HCT116 (cell line): ENCODE measurements at regions not wholly inside any gene's neighbourhood (a gene's known extent, or its start where the extent isn't known, plus 50 kb on each side); places are given as distances from the start of the nearest gene placed in this dataset.

ENCODE experiments used
- ATAC-seq: fragments of 200-7000 bp; cut with Tn5 transposase; 2 replicates; pipeline ENCODE4 v1.9.1; 2020; ENCODE audit warnings: mild to moderate bottlenecking, moderate library complexity
- BruUV-seq: library from RNA; stranded (reverse); fragments of 400-500 nt; replicated peaks from 2 replicates; lab custom pipeline; 2021; lab: Mats Ljungman, UMichigan
- CTCF ChIA-PET: fragments of 300-600 bp; sonication (Branson Sonifier 250); formaldehyde crosslinking; loops from one replicate; lab custom pipeline; 2021; ENCODE audit warnings: antibody characterized with exemption; lab: Charles Lee
- POLR2A ChIA-PET: fragments of 300-600, 350-600 bp; sonication (Branson Sonifier 250); formaldehyde crosslinking; loops from one replicate; lab custom pipeline; 2021; ENCODE audit warnings: antibody characterized with exemption; lab: Charles Lee
- RAD21 ChIA-PET, 2 experiments: fragments of 300-600 bp; sonication (Branson Sonifier 250); formaldehyde crosslinking; loops; one replicate each; lab custom pipeline; 2023; ENCODE audit warnings: low total read pairs in 2 of 2; ENCODE audit not compliant: uncharacterized antibody in 2 of 2, unreplicated experiment in 2 of 2, low non-redundant PET in 1 of 2; lab: Charles Lee
- DNase-seq: peaks from one replicate; pipeline ENCODE4 v3.0.0-alpha.2; 2010; ENCODE audit warnings: low read depth, low spot score
- H2AFZ ChIP-seq: fragments of 200-600 bp; shearing (Covaris generic), sonication (generic); 2 replicates; pipeline ENCODE4 v1.6.1; 2017; ENCODE audit warnings: low read depth, mixed run types, mixed read lengths, antibody characterized with exemption, low read length; ENCODE audit not compliant: poor library complexity, severe bottlenecking
- H3K27ac ChIP-seq: 2 replicates; pipeline ENCODE4 v1.5.1; 2012; ENCODE audit warnings: low read depth, low read length
- H3K27me3 ChIP-seq: fragments of 200-600 bp; sonication (generic); 2 replicates; pipeline ENCODE4 v1.6.1; 2016; ENCODE audit warnings: mixed run types, low read length, mixed read lengths; ENCODE audit not compliant: insufficient read depth
- H3K36me3 ChIP-seq, 2 experiments: fragments of 200-500 bp in 1 of 2; fragments of 200-600 bp in 1 of 2; sonication (Bioruptor generic) in 1 of 2; sonication (generic) in 1 of 2; 2 replicates each; pipeline versions ENCODE4 v1.5.1 to v1.6.1; 2014 to 2016; ENCODE audit warnings: low read length in 2 of 2, inconsistent platforms in 1 of 2, mixed read lengths in 1 of 2, mixed run types in 1 of 2; ENCODE audit not compliant: insufficient read depth in 2 of 2, control insufficient read depth in 1 of 2
- H3K4me1 ChIP-seq, 2 experiments: fragments of 200-600 bp in 1 of 2; sonication (generic) in 1 of 2; 2 replicates each; pipeline versions ENCODE4 v1.5.1 to v1.6.1; 2012 to 2017; ENCODE audit warnings: low read length in 2 of 2, inconsistent platforms in 1 of 2, mild to moderate bottlenecking in 1 of 2, mixed read lengths in 1 of 2, mixed run types in 1 of 2, moderate library complexity in 1 of 2; ENCODE audit not compliant: insufficient read depth in 2 of 2, control insufficient read depth in 1 of 2
- H3K4me2 ChIP-seq: fragments of 200-600 bp; sonication (generic); 2 replicates; pipeline ENCODE4 v1.6.1; 2017; ENCODE audit warnings: mixed run types, low read length, mixed read lengths
- H3K4me3 ChIP-seq, 2 experiments: fragments of 200-600 bp in 1 of 2; sonication (generic) in 1 of 2; replicated peaks in 1 of 2; 2 replicates each; pipeline ENCODE4 v1.5.1; 2011 to 2016; ENCODE audit warnings: low read length in 2 of 2, control low read depth in 1 of 2, low read depth in 1 of 2, mild to moderate bottlenecking in 1 of 2, mixed read lengths in 1 of 2, mixed run types in 1 of 2
- H3K79me2 ChIP-seq: fragments of 200-600 bp; sonication (generic); 2 replicates; pipeline ENCODE4 v1.6.1; 2017; ENCODE audit warnings: mild to moderate bottlenecking, mixed run types, low read length, moderate library complexity, mixed read lengths; ENCODE audit not compliant: insufficient read depth
- H3K9ac ChIP-seq: fragments of 200-600 bp; sonication (generic); 2 replicates; pipeline ENCODE4 v1.6.1; 2016; ENCODE audit warnings: low read length, mixed read lengths
- H3K9me2 ChIP-seq: fragments of 200-600 bp; sonication (generic), shearing (Covaris generic); 2 replicates; pipeline ENCODE4 v1.6.1; 2017; ENCODE audit warnings: mixed run types, mild to moderate bottlenecking, moderate library complexity; ENCODE audit not compliant: insufficient read depth
- H3K9me3 ChIP-seq, 2 experiments: fragments of 200-500 bp in 1 of 2; fragments of 200-600 bp in 1 of 2; sonication (Bioruptor generic) in 1 of 2; sonication (generic) in 1 of 2; 2 replicates each; pipeline ENCODE4 v1.6.1; 2014 to 2017; ENCODE audit warnings: low read length in 2 of 2, mixed read lengths in 2 of 2, inconsistent platforms in 1 of 2, low read depth in 1 of 2, mild to moderate bottlenecking in 1 of 2, mixed run types in 1 of 2, moderate library complexity in 1 of 2; ENCODE audit not compliant: control insufficient read depth in 1 of 2, insufficient read depth in 1 of 2
- H4K20me1 ChIP-seq: fragments of 200-600 bp; sonication (generic), shearing (Covaris generic); 2 replicates; pipeline ENCODE4 v1.6.1; 2017; ENCODE audit warnings: mixed run types, mild to moderate bottlenecking, moderate library complexity; ENCODE audit not compliant: insufficient read depth
- ATF3 ChIP-seq: IDR thresholded peaks from 2 replicates; pipeline ENCODE4 v1.6.1; 2012
- CBX3 ChIP-seq: IDR thresholded peaks from 2 replicates; pipeline ENCODE4 v1.6.1; 2012; ENCODE audit warnings: low read depth
- EZH2 ChIP-seq: fragments of 200-600 bp; sonication (generic); IDR thresholded peaks from 2 replicates; pipeline ENCODE4 v1.6.1; 2017; ENCODE audit warnings: antibody characterized with exemption, mixed run types
- EZH2phosphoT487 ChIP-seq: fragments of 200-600 bp; IDR thresholded peaks from 2 replicates; pipeline ENCODE4 v1.6.1; 2018; ENCODE audit warnings: antibody characterized with exemption, borderline replicate concordance
- FOSL1 ChIP-seq: IDR thresholded peaks from 2 replicates; pipeline ENCODE4 v1.6.1; 2012; ENCODE audit warnings: low read depth
- MAX ChIP-seq: IDR thresholded peaks from 2 replicates; pipeline ENCODE4 v1.6.1; 2012
- POLR2A ChIP-seq: IDR thresholded peaks from 2 replicates; pipeline ENCODE4 v1.7.0; 2011; ENCODE audit warnings: borderline replicate concordance; ENCODE audit not compliant: insufficient read depth, insufficient read length; ENCODE audit errors: extremely low read depth
- RAD21 ChIP-seq: IDR thresholded peaks from 2 replicates; pipeline ENCODE4 v1.6.1; 2012; ENCODE audit warnings: low read depth, mild to moderate bottlenecking
- REST ChIP-seq: IDR thresholded peaks from 2 replicates; pipeline ENCODE4 v1.6.1; 2012; ENCODE audit warnings: low read depth
- SP1 ChIP-seq: IDR thresholded peaks from 2 replicates; pipeline ENCODE4 v1.6.1; 2012; ENCODE audit warnings: low read depth
- TCF7L2 ChIP-seq: IDR thresholded peaks from 2 replicates; pipeline ENCODE4 v1.7.0; 2011; ENCODE audit warnings: borderline replicate concordance, inconsistent platforms; ENCODE audit not compliant: insufficient read depth, insufficient read length; ENCODE audit errors: extremely low read depth
- intact Hi-C: fragments of 100-400 bp; cut with micrococcal nuclease; formaldehyde crosslinking; loops from 2 replicates; pipeline ENCODE4 v1.10.0; 2022
- TF ChIP-seq, protein P1 (sequence below), 3 experiments: fragments of 200-600 bp in 1 of 3; sonication (generic) in 1 of 3; IDR thresholded peaks in 2 of 3; conservative IDR thresholded peaks in 1 of 3; 2 replicates each; pipeline ENCODE4 v1.5.1; 2012 to 2017; ENCODE audit warnings: low read depth in 2 of 3, low read length in 2 of 3, antibody characterized with exemption in 1 of 3, borderline replicate concordance in 1 of 3, control low read depth in 1 of 3, mild to moderate bottlenecking in 1 of 3, mixed read lengths in 1 of 3, mixed run types in 1 of 3, moderate library complexity in 1 of 3; ENCODE audit not compliant: insufficient read depth in 1 of 3
- TF ChIP-seq, protein P2 (sequence below): IDR thresholded peaks from 2 replicates; pipeline ENCODE4 v1.6.1; 2011; ENCODE audit warnings: mild to moderate bottlenecking, low read length, moderate library complexity; ENCODE audit not compliant: insufficient replicate concordance; ENCODE audit errors: extremely low read depth

- TF ChIP-seq, protein P1, sequence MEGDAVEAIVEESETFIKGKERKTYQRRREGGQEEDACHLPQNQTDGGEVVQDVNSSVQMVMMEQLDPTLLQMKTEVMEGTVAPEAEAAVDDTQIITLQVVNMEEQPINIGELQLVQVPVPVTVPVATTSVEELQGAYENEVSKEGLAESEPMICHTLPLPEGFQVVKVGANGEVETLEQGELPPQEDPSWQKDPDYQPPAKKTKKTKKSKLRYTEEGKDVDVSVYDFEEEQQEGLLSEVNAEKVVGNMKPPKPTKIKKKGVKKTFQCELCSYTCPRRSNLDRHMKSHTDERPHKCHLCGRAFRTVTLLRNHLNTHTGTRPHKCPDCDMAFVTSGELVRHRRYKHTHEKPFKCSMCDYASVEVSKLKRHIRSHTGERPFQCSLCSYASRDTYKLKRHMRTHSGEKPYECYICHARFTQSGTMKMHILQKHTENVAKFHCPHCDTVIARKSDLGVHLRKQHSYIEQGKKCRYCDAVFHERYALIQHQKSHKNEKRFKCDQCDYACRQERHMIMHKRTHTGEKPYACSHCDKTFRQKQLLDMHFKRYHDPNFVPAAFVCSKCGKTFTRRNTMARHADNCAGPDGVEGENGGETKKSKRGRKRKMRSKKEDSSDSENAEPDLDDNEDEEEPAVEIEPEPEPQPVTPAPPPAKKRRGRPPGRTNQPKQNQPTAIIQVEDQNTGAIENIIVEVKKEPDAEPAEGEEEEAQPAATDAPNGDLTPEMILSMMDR (IDR thresholded peaks at IDR 0.05 in 2 of 3, conservative IDR thresholded peaks at IDR 0.05 in 1 of 3; ENCODE audit: borderline replicate concordance in 1 of 3, insufficient read depth in 1 of 3, low read depth in 2 of 3, low read length in 2 of 3): no peak
- TF ChIP-seq EZH2phosphoT487 (no peak), FOSL1 (no peak), EZH2 (no peak), TCF7L2 (no peak), ATF3 (no peak)
Observed at GRCh38 chr13:111907341-111907880, 159.5 kb upstream of the SOX1 start (continued).

GRCh38 chr13:111908361-111908760 is 158.6 kb upstream of the SOX1 start:
- Histone ChIP-seq H3K9me3 (no peaks in the 10 kb centered on the region), H3K4me1 (peaks cover 0 to 6% of the 10 kb centered on the region in 2 experiments; a peak in 2 of 4 replicates), H2AFZ (no peak overlapping the region), H3K4me2 (no peak overlapping the region), H3K27me3 (peaks cover 9% of the 10 kb centered on the region; the same call in 1 of the 2 replicates), H4K20me1 (no peaks in the 10 kb centered on the region), H3K9ac (no peak overlapping the region), H3K27ac (no peak overlapping the region), H3K4me3 (no peak overlapping the region), H3K36me3 (no peaks in the 10 kb centered on the region), H3K9me2 (no peaks in the 10 kb centered on the region), H3K79me2 (no peaks in the 10 kb centered on the region)
- ChIA-PET CTCF (no interaction called here), POLR2A (no interaction called here), RAD21 (no interaction called here)
- BruUV-seq: no TSS peak
- intact Hi-C loops: no loop called here
- DNase-seq: no peak
- no peak for ATAC-seq
- TF ChIP-seq EZH2 (no peak), REST (no peak), SP1 (no peak), CBX3 (no peak), MAX (no peak), EZH2phosphoT487 (no peak), FOSL1 (no peak), POLR2A (no peak), RAD21 (no peak)
- TF ChIP-seq, protein P1 (IDR thresholded peaks at IDR 0.05 in 2 of 3, conservative IDR thresholded peaks at IDR 0.05 in 1 of 3; ENCODE audit: borderline replicate concordance in 1 of 3, insufficient read depth in 1 of 3, low read depth in 2 of 3, low read length in 2 of 3): no peak
- TF ChIP-seq, protein P2, sequence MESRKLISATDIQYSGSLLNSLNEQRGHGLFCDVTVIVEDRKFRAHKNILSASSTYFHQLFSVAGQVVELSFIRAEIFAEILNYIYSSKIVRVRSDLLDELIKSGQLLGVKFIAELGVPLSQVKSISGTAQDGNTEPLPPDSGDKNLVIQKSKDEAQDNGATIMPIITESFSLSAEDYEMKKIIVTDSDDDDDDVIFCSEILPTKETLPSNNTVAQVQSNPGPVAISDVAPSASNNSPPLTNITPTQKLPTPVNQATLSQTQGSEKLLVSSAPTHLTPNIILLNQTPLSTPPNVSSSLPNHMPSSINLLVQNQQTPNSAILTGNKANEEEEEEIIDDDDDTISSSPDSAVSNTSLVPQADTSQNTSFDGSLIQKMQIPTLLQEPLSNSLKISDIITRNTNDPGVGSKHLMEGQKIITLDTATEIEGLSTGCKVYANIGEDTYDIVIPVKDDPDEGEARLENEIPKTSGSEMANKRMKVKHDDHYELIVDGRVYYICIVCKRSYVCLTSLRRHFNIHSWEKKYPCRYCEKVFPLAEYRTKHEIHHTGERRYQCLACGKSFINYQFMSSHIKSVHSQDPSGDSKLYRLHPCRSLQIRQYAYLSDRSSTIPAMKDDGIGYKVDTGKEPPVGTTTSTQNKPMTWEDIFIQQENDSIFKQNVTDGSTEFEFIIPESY: no peak
